GM19324 (cell line): ENCODE measurements at regions not wholly inside any gene's neighbourhood (a gene's known extent, or its start where the extent isn't known, plus 50 kb on each side); places are given as distances from the start of the nearest gene placed in this dataset.

Source experiments
- ATAC-seq: cut with Tn5 transposase; IDR thresholded peaks from one replicate; pipeline ENCODE4 v1.9.1; 2021; ENCODE audit warnings: mild to moderate bottlenecking, moderate library complexity; ENCODE audit not compliant: unreplicated experiment, low FRiP score

GRCh38 chr2:177314722-177315264 is 50.3 kb upstream of the NFE2L2 start:
- ATAC-seq, result no peak

- ATAC-seq, result no peak
These were observed 50.8 kb upstream of the NFE2L2 start for GRCh38 chr2:177315364-177315763.

- ATAC-seq, result no peak
These were observed 52.2 kb upstream of the NFE2L2 start for GRCh38 chr2:177316756-177317155.

GRCh38 chr2:177317443-177317842 is 52.9 kb upstream of the NFE2L2 start:
- ATAC-seq, result no peak

- ATAC-seq, result no peak
These were observed 53.3 kb upstream of the NFE2L2 start for GRCh38 chr2:177317857-177318256.

- no peak for ATAC-seq
These were observed 54.1 kb upstream of the NFE2L2 start for GRCh38 chr2:177318613-177319012.

- no peak for ATAC-seq
These were observed 56.1 kb upstream of the NFE2L2 start for GRCh38 chr2:177320596-177320995.

- ATAC-seq, result no peak
These were observed 58.3 kb upstream of the NFE2L2 start for GRCh38 chr2:177322801-177323261.

GRCh38 chr2:177324797-177325196 is 60.3 kb upstream of the NFE2L2 start:
- ATAC-seq, result no peak

- ATAC-seq, result no peak
These were observed 61.0 kb upstream of the NFE2L2 start for GRCh38 chr2:177325554-177325953.

GRCh38 chr2:177326005-177326404 is 61.5 kb upstream of the NFE2L2 start:
- ATAC-seq, result no peak

- no peak for ATAC-seq
These were observed 62.1 kb upstream of the NFE2L2 start for GRCh38 chr2:177326591-177326990.

- ATAC-seq, result no peak
These were observed 62.5 kb upstream of the NFE2L2 start for GRCh38 chr2:177327009-177327408.

- no peak for ATAC-seq
These were observed 63.5 kb upstream of the NFE2L2 start for GRCh38 chr2:177328056-177328455.

- no peak for ATAC-seq
These were observed 63.5 kb upstream of the AGPS start for GRCh38 chr2:177329064-177329463.

- ATAC-seq, result no peak
These were observed 61.0 kb upstream of the AGPS start for GRCh38 chr2:177331466-177331997.

- ATAC-seq, result peak; percentile 43
These were observed 60.3 kb upstream of the AGPS start for GRCh38 chr2:177332026-177332991.

GRCh38 chr2:177332992-177333388 is 59.6 kb upstream of the AGPS start:
- ATAC-seq, result no peak

- no peak for ATAC-seq
These were observed 57.5 kb upstream of the AGPS start for GRCh38 chr2:177334940-177335543.

- ATAC-seq, result no peak
These were observed 56.6 kb upstream of the AGPS start for GRCh38 chr2:177335917-177336450.

GRCh38 chr2:177338177-177338721 is 54.3 kb upstream of the AGPS start:
- no peak for ATAC-seq
